ENCODE measurements at regions not wholly inside any gene's neighbourhood (a gene's known extent, or its start where the extent isn't known, plus 50 kb on each side); places are given as distances from the start of the nearest gene placed in this dataset.

DNA sequence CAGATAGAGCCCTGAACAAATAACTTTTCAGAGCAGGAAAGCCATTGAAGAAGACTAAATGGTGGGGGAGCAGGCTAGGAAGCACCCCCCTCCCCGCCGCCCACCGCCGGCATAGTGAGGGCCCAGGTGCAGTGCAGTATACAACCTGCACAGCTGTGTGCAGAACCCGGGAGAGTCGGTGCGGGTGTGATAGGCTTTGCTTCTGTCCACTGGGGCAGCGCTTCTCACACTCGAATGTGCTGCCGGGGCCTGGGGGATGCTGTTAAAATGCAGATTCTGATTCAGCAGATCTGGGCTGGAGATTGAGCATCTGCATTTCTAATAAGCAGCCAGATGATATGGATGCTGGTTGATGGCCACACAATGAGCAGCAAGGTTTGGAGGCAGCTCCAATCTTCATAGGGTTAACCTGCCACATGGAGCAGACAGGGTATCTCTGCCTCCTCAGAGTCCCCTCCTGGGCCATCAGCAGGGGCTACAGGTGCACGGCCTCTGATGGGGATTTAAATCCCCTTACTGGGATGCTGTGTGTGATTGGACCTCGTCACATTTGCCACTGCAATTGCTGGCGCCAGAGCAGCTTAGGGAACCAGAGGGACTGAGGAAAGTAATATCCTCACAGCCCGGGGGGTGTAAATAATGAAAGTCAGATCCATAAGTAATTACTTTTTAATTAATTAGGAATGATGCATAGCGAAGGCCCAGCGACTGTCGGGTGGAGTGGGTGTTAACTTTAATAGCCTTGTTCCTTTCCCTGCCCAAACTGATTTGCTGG, 172.0 kb upstream of the RPL38 start:
- Histone ChIP-seq H3K4me1 (ENCODE audit: insufficient read depth, low read length) (no peaks in the 10 kb centered on the region), H4K20me1 (ENCODE audit: low read length) (no peaks in the 10 kb centered on the region), H3K4me2 (ENCODE audit: low read length) (no peak overlapping the region), H3K27me3 (ENCODE audit: low read length) (peaks cover 95% of the 10 kb centered on the region), H3F3A (ENCODE audit: low read length, unreplicated experiment) (no peaks in the 10 kb centered on the region), H3K9me2 (replicated peaks; ENCODE audit: low read length) (no peaks in the 10 kb centered on the region), H3K27ac (ENCODE audit: low read length) (no peak overlapping the region), H2AFZ (ENCODE audit: low read length) (no peak overlapping the region), H3K4me3 (ENCODE audit: low read length) (no peak overlapping the region), H3K9me3 (ENCODE audit: low read length) (no peaks in the 10 kb centered on the region), H3K36me3 (ENCODE audit: low read depth, low read length) (no peaks in the 10 kb centered on the region), H3K79me2 (ENCODE audit: low read length) (no peaks in the 10 kb centered on the region), H3K9ac (ENCODE audit: low read length) (no peak overlapping the region)
- no peak for TF ChIP-seq EZH2 (IDR thresholded peaks at IDR 0.05; ENCODE audit: low read length, unreplicated experiment)
- TF ChIP-seq, protein P1, sequence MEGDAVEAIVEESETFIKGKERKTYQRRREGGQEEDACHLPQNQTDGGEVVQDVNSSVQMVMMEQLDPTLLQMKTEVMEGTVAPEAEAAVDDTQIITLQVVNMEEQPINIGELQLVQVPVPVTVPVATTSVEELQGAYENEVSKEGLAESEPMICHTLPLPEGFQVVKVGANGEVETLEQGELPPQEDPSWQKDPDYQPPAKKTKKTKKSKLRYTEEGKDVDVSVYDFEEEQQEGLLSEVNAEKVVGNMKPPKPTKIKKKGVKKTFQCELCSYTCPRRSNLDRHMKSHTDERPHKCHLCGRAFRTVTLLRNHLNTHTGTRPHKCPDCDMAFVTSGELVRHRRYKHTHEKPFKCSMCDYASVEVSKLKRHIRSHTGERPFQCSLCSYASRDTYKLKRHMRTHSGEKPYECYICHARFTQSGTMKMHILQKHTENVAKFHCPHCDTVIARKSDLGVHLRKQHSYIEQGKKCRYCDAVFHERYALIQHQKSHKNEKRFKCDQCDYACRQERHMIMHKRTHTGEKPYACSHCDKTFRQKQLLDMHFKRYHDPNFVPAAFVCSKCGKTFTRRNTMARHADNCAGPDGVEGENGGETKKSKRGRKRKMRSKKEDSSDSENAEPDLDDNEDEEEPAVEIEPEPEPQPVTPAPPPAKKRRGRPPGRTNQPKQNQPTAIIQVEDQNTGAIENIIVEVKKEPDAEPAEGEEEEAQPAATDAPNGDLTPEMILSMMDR (conservative IDR thresholded peaks at IDR 0.05; ENCODE audit: low read depth, low read length) = no peak
- no peak for TF ChIP-seq EZH2phosphoT487 (IDR thresholded peaks at IDR 0.05; ENCODE audit: borderline replicate concordance, low read length)
- no peak for ATAC-seq
- intact Hi-C loops (cut with micrococcal nuclease) = no loop called here
- BruUV-seq (replicated peaks) = no TSS peak
- POLR2A ChIA-PET (ENCODE audit: unreplicated experiment) = no interaction called here
- CTCF ChIA-PET = no interaction called here
- no peak for DNase-seq

DNA sequence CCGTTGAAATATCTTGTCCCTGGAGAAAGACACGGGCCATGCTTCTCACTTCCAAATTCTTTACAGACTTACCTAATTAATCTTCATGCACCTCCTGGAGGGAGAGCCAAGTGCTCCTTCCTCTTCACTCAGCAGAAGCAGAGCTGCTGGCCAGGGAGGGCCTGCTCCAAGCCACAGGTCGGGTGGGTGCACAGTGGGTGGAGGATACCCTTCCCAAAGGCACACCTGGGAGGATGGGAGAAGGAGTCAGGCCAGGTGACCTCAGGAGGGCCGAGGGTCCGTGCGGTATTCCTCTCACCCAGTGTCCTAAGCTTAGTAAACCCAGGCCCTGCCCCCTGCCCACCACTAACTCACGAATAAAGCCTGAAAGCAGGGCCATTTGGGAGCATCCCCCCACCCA, 171.3 kb upstream of the RPL38 start:
- Histone ChIP-seq H3K27me3 (ENCODE audit: low read length) (peaks cover 95% of the 10 kb centered on the region), H3K36me3 (ENCODE audit: low read depth, low read length) (no peaks in the 10 kb centered on the region), H3K9me3 (ENCODE audit: low read length) (no peaks in the 10 kb centered on the region), H3K4me1 (ENCODE audit: insufficient read depth, low read length) (no peaks in the 10 kb centered on the region), H3K9me2 (replicated peaks; ENCODE audit: low read length) (no peaks in the 10 kb centered on the region), H4K20me1 (ENCODE audit: low read length) (no peaks in the 10 kb centered on the region), H3K79me2 (ENCODE audit: low read length) (no peaks in the 10 kb centered on the region), H3K27ac (ENCODE audit: low read length) (no peak overlapping the region), H3K4me3 (ENCODE audit: low read length) (no peak overlapping the region), H3F3A (ENCODE audit: low read length, unreplicated experiment) (no peaks in the 10 kb centered on the region), H3K9ac (ENCODE audit: low read length) (no peak overlapping the region), H2AFZ (ENCODE audit: low read length) (no peak overlapping the region), H3K4me2 (ENCODE audit: low read length) (no peak overlapping the region)
- DNase-seq (no peak), ATAC-seq (no peak)
- POLR2A ChIA-PET (ENCODE audit: unreplicated experiment) = no interaction called here
- no TSS peak for BruUV-seq (replicated peaks)
- TF ChIP-seq, protein P1 (conservative IDR thresholded peaks at IDR 0.05; ENCODE audit: low read depth, low read length) = no peak
- TF ChIP-seq EZH2phosphoT487 (IDR thresholded peaks at IDR 0.05; ENCODE audit: borderline replicate concordance, low read length) (no peak), EZH2 (IDR thresholded peaks at IDR 0.05; ENCODE audit: low read length, unreplicated experiment) (no peak)
- intact Hi-C loops (cut with micrococcal nuclease) = no loop called here
- CTCF ChIA-PET = no interaction called here

DNA sequence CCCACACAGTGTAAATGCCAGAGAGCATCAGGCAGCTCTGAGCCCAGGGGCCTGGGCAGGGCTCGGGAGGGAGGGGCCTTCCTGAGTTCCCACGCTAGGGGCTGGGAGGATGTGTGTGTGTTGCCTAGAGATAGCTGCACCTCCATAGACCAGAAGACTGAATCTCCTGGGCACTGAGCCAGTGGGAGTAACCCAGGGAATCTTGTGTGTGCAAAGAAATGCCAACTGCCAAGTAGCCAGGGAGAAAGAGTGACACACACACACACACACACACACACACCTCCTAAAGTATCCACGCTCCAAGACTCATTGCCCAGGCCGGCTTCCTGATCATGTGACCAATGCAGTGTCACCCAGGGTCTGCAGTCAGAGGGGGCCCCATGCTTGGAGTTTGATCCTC, 166.2 kb upstream of the RPL38 start:
- peak; percentile 44 for DNase-seq
- TF ChIP-seq, protein P1 (conservative IDR thresholded peaks at IDR 0.05; ENCODE audit: low read depth, low read length) = no peak
- TF ChIP-seq EZH2 (IDR thresholded peaks at IDR 0.05; ENCODE audit: low read length, unreplicated experiment) = no peak
- TF ChIP-seq EZH2phosphoT487 (IDR thresholded peaks at IDR 0.05; ENCODE audit: borderline replicate concordance, low read length) = no peak
- no peaks in the 10 kb centered on the region for H4K20me1 ChIP-seq (ENCODE audit: low read length)
- H3K9me2 ChIP-seq (replicated peaks; ENCODE audit: low read length) = no peaks in the 10 kb centered on the region
- no peak overlapping the region for H3K4me2 ChIP-seq (ENCODE audit: low read length)
- ChIA-PET POLR2A (ENCODE audit: unreplicated experiment) (no interaction called here), CTCF (no interaction called here)
- H3K9ac ChIP-seq (ENCODE audit: low read length) = no peak overlapping the region
- H3F3A ChIP-seq (ENCODE audit: low read length, unreplicated experiment) = no peaks in the 10 kb centered on the region
- H3K27me3 ChIP-seq (ENCODE audit: low read length) = peaks cover 52% of the 10 kb centered on the region
- H3K4me1 ChIP-seq (ENCODE audit: insufficient read depth, low read length) = peaks cover 2% of the 10 kb centered on the region
- peak; percentile 35 for ATAC-seq
- H3K27ac ChIP-seq (ENCODE audit: low read length) = no peak overlapping the region
- no peaks in the 10 kb centered on the region for H3K79me2 ChIP-seq (ENCODE audit: low read length)
- H3K4me3 ChIP-seq (ENCODE audit: low read length) = no peak overlapping the region
- BruUV-seq (replicated peaks) = no TSS peak
- intact Hi-C loops (cut with micrococcal nuclease) = no loop called here
- no peaks in the 10 kb centered on the region for H3K9me3 ChIP-seq (ENCODE audit: low read length)
- no peaks in the 10 kb centered on the region for H3K36me3 ChIP-seq (ENCODE audit: low read depth, low read length)
- H2AFZ ChIP-seq (ENCODE audit: low read length) = no peak overlapping the region

Data from PC-3 (cell line).